Ishikawa (cell line): ENCODE measurements at regions not wholly inside any gene's neighbourhood (a gene's known extent, or its start where the extent isn't known, plus 50 kb on each side); places are given as distances from the start of the nearest gene placed in this dataset.

Source experiments
- CEBPB ChIP-seq: IDR thresholded peaks from 2 replicates; pipeline ENCODE4 v1.6.1; 2012
- CREB1 ChIP-seq: IDR thresholded peaks from 2 replicates; pipeline ENCODE4 v1.6.1; 2012; ENCODE audit warnings: low read depth
- EGR1 ChIP-seq: IDR thresholded peaks from 2 replicates; pipeline ENCODE4 v1.6.1; 2012
- EP300 ChIP-seq: IDR thresholded peaks from 2 replicates; pipeline ENCODE4 v1.6.1; 2012; ENCODE audit warnings: borderline replicate concordance
- FOXM1 ChIP-seq: IDR thresholded peaks from 2 replicates; pipeline ENCODE4 v1.6.1; 2012; ENCODE audit warnings: low read depth, borderline replicate concordance
- MAX ChIP-seq: IDR thresholded peaks from 2 replicates; pipeline ENCODE4 v1.6.1; 2012
- NFIC ChIP-seq: IDR thresholded peaks from 2 replicates; pipeline ENCODE4 v1.6.1; 2012
- RAD21 ChIP-seq: IDR thresholded peaks from 2 replicates; pipeline ENCODE4 v1.6.1; 2012; ENCODE audit warnings: low read depth
- REST ChIP-seq: IDR thresholded peaks from 2 replicates; pipeline ENCODE4 v1.6.1; 2012; ENCODE audit warnings: low read depth, mild to moderate bottlenecking
- TAF1 ChIP-seq: IDR thresholded peaks from 2 replicates; pipeline ENCODE4 v1.6.1; 2012; ENCODE audit warnings: low read depth, mild to moderate bottlenecking
- TCF12 ChIP-seq: IDR thresholded peaks from 2 replicates; pipeline ENCODE4 v1.6.1; 2012; ENCODE audit warnings: low read depth
- TEAD4 ChIP-seq: IDR thresholded peaks from 2 replicates; pipeline ENCODE4 v1.6.1; 2012
- USF1 ChIP-seq: IDR thresholded peaks from 2 replicates; pipeline ENCODE4 v1.6.1; 2012
- YY1 ChIP-seq: IDR thresholded peaks from 2 replicates; pipeline ENCODE4 v1.6.1; 2012; ENCODE audit warnings: low read depth
- ZBTB7A ChIP-seq: IDR thresholded peaks from 2 replicates; pipeline ENCODE4 v1.6.1; 2012; ENCODE audit warnings: low read depth

- no peak for TF ChIP-seq CEBPB
- TF ChIP-seq ZBTB7A, result no peak
- no peak for TF ChIP-seq RAD21
- TF ChIP-seq NFIC, result no peak
These were observed 418.5 kb upstream of the CPEB2 start for GRCh38 chr4:14583752-14584151.

DNA sequence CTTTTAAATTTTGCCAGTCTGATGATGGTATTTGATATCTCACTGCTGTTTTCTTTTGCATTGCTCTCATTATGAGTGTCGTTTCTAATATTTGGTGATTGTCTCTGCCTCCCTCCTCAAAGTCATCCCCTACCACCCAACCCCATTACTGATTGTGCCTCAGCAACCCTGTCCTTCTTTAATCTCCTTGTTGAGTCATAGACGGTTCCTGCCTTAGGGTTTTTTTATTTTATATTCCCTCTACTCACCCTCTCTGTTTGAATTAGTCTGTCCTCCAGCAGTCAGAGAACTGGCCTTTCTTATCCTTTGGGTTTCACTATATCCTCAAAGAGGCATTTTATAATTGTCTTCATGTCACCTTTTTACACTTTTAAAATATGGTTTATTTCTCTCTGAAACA lies 409.3 kb upstream of the CPEB2 start:
- TF ChIP-seq TAF1, result no peak
- no peak for TF ChIP-seq USF1
- no peak for TF ChIP-seq FOXM1
- TF ChIP-seq CEBPB, result no peak
- no peak for TF ChIP-seq CREB1
- no peak for TF ChIP-seq REST
- no peak for TF ChIP-seq ZBTB7A
- TF ChIP-seq TCF12, result no peak
- TF ChIP-seq NFIC, result no peak
- no peak for TF ChIP-seq MAX
- no peak for TF ChIP-seq RAD21
- TF ChIP-seq YY1, result no peak
- no peak for TF ChIP-seq EP300
- TF ChIP-seq TEAD4, result no peak
- TF ChIP-seq EGR1, result no peak

GRCh38 chr4:14596028-14596427 lies 406.3 kb upstream of the CPEB2 start:
- no peak for TF ChIP-seq USF1
- TF ChIP-seq CREB1, result no peak
- no peak for TF ChIP-seq TEAD4

DNA sequence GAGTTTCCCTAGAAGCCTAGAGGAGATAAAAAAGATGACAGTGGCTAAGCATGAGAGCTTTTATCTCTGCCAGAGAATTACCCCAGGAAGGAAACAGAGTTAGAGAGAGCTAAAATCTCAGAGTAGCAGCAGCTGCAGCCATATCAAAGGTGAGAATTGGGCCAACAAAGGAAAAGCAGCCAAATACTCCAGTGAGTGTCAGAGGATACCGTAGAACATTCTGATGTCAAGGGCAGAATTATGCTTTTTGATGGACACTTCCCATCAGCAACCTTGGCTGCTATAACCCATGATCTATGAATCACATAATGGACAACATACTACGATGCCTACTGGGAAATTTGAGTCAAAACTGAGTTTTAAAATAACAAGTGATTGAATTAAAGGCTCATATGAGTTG lies 405.8 kb upstream of the CPEB2 start:
- TF ChIP-seq CREB1, result no peak
- no peak for TF ChIP-seq FOXM1
- no peak for TF ChIP-seq CEBPB
- TF ChIP-seq TEAD4, result no peak
- no peak for TF ChIP-seq REST
- TF ChIP-seq TCF12, result no peak
- TF ChIP-seq YY1, result no peak
- TF ChIP-seq NFIC, result no peak
- no peak for TF ChIP-seq EGR1
- no peak for TF ChIP-seq TAF1
- no peak for TF ChIP-seq EP300
- TF ChIP-seq MAX, result no peak
- no peak for TF ChIP-seq USF1
- no peak for TF ChIP-seq RAD21
- TF ChIP-seq ZBTB7A, result no peak

DNA sequence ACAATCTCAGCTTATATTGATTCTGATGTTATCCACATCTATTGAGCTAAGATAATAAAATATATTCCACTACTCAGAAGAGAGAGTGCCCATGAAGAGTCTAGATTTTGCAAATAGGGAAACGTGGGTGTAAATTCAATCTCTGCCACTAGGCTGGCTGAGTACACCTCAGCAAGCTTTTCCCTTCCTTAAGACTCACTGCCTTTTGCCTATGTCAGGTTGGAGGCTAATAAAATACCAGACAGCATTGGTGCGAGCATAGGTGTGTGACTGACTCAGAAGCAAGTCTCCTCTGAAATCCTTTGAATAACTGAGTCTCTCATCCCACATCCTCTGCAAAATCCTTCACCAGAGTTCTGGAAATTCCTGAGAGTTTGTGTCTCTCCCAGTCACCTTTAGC lies 405.4 kb upstream of the CPEB2 start:
- TF ChIP-seq TEAD4 (no peak), USF1 (no peak), FOXM1 (no peak), CEBPB (no peak), EGR1 (no peak), ZBTB7A (no peak), REST (no peak), TCF12 (no peak), RAD21 (no peak), NFIC (no peak), EP300 (no peak), CREB1 (no peak), MAX (no peak), YY1 (no peak), TAF1 (no peak)
